ENCODE measurements at regions not wholly inside any gene's neighbourhood (a gene's known extent, or its start where the extent isn't known, plus 50 kb on each side); places are given as distances from the start of the nearest gene placed in this dataset.
"Not testable (repeated sequence)": the region's sequence is repeated elsewhere in the genome, so short reads cannot be mapped to it uniquely, and the experiment has no call there.

GRCh38 chr5:152026328-152027024 is 101.8 kb upstream of the GLRA1 start:
- not testable (repeated sequence) for TF ChIP-seq CTCF (IDR thresholded peaks at IDR 0.05); REST (IDR thresholded peaks at IDR 0.05; ENCODE audit: insufficient read depth in 1 of 2, low read depth in 2 of 2, low read length in 1 of 2); SIN3A (IDR thresholded peaks at IDR 0.05; ENCODE audit: borderline replicate concordance, insufficient read depth, low read depth, low read length)
